HG03097 (cell line): ENCODE measurements at regions not wholly inside any gene's neighbourhood (a gene's known extent, or its start where the extent isn't known, plus 50 kb on each side); places are given as distances from the start of the nearest gene placed in this dataset.
"Not testable (repeated sequence)": the region's sequence is repeated elsewhere in the genome, so short reads cannot be mapped to it uniquely, and the experiment has no call there.

Source experiments
- ATAC-seq: cut with Tn5 transposase; IDR thresholded peaks from one replicate; pipeline ENCODE4 v1.9.1; 2021; ENCODE audit not compliant: unreplicated experiment, low FRiP score

DNA sequence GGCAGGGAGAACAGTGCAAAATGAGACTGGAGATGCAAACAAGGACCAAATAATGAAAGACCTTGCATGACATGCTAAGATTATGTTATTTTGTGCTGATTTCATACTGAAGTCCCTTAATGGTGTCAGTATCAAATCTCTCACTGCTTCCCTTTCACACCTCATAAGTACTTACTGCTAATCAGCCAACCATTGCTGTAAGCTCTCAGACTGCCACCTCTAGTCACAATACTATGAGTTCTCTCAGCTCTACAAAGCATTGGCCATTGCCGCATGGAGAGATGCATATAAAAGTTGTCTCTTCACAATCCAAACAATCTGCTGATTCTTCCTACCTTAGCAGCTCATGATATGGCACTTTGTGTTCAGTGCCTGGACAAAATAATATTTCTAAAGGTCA lies 375.4 kb downstream of the LTN1 start:
- ATAC-seq: no peak

DNA sequence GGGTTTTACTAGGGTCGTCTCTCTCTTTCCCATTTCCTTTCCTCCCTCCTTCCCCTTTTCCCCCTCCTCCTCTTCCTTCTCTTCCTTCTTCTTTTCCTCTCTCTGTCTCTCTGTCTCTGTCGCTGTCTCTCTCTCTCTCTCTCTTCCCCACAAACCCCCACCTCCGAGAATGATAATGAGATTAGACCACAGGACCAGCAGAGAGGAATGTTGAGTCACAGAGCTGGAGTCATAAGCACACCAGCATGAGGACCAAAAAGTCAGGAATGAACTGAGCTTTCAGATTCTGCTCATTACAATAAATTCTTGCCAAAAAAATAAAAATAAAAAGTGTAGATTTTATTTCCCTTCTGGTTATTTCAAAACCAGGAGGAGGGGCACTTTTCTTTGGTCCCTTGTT lies 377.4 kb downstream of the LTN1 start:
- ATAC-seq: no peak

DNA sequence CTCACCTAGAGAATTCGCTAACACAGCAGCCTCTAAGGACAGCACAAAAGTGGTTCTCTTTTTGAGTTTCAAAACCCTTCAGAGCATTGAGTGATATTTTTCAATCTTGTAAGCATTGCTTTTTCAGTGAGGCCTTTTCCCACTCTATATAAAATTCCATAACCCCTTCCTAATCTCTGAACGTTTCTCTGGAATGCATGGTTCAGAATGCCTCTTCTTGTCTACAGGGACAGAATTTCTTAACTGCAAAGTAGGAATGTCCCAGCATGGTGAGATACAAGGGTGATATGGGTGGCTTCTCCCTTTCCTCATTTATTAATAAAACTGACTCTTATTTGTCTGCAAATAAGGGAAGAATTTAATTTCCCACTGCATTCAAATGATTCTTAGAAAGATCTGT lies 377.9 kb downstream of the LTN1 start:
- no peak for ATAC-seq

DNA sequence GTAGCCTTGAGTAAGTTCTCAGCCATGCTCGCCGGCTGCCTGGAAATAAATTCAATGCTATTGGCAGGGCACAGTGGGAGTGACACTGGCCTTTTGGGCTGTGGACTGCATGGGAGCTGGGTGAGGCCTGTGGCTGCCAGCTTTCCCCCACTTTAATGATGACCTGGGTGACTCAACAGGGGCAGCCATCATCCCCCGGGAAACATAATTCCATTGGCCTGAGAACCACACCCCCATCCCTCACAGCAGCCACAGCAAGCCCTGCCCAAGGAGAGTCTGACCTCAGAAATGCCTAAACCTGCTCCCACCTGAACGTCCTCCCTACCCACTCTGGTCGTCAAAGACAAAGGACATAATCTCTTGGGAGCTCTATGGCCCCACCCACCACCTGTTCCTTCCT lies 384.0 kb downstream of the LTN1 start:
- no peak for ATAC-seq

DNA sequence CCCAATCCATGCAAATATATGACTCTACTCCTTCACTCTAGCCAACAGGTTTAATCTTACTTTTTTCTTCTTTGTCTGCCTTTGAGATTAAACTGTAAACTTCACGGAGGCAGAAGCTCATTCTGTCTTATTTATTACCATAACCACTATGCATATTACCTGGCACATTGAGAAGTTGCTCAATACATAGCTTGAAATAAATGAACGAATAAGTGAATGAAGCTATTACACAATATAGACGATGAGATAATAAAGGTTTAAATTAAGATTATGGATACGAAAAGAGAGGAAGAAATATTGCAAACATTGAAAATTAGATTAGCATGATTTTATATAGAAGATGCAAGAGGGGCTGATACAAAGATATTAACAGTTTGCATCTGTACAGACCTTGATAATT lies 385.1 kb downstream of the LTN1 start:
- ATAC-seq: no peak

DNA sequence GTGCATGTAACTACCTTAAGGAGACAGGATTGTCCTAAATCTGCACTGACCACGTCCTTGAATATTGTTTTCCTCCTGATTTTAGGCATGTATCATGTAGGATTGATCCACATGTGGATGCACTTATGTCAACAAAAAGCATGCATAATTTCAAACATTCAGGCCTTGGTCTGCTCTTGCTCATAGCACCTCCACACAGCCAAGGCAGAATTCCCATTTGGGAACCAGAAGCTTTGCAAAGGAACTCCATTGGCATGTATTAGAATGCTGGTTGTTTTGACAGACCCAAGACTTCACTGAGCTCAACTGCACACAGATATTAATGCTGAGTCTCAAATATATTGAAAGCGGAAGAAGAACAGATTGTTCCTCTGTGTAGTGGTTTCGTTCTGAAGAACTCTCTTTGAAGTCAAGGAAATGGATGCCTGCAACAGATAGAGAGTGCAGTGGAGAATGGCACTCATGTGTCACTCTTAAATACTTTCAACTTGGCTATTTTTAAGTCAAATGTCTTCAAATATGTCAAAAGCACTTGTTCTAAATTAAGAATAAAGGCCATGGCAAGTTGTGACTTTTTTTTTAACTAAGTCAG lies 387.6 kb downstream of the LTN1 start:
- peak; percentile 61 for ATAC-seq

DNA sequence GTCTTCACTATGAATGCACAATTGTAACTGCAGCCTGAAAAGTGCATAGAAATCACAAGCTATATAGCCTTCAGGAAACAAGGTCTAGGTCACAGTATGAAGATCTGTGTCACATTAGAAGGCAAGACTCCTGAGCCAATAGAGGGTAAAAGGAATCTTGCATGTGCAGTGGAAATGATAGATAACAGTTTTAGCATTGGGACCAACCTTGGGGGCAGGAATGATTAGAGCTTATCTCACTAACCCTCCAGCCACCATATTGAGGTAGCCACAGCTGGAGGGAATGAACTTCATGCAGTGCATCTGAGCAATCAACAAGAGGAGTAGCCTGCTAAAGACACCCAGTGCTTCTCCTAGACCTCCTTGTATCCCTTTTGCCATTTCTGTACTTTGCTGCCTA lies 390.1 kb downstream of the LTN1 start:
- no peak for ATAC-seq

DNA sequence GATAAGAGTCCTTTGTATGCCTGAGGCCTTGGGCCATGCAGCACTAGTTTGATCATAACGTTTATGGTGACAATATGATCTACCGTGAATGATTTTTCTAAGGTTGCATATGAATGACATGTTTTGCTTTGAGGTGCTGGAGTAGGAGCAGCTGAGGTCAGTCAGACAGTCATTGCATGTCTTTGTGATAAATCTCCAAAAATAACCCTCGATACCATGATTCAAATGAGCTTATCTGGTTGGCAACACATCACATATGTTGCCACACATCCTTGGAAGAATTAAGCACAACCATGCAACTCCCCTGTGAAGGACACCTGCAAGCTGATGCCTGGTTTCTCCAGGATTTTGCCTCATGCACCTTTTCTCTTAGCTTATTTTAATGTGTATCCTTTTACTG lies 394.5 kb downstream of the LTN1 start:
- ATAC-seq: no peak

DNA sequence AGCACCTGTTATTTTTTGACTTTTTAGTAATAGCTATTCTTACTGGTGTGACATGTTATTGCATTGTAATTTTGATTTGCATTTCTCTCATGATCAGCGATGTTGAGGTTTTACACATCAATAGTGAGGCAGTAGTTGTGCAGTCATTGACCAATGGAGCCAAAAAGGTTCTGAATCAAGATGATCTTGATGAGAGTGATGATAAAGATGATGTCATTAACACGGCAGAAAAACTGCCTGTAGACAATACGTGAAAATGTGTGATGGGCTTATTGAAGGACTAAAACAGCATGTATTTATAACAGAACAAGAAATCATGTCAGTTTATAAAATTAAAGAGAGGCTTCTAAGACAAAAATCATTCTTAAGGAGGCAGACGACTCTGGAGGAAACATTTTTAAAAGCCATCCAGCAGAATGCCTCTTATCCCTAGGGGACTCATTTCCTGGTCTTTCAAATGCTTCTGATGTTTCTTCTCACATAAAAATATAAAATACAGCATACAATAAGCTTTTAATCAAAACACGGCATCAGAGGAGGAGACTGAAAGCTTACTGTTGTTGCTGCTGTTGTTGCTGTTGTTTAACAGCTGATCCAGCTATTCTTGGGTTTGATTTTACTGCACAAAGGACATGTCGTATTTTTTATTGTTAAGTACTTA lies 400.3 kb downstream of the LTN1 start:
- no peak for ATAC-seq

DNA sequence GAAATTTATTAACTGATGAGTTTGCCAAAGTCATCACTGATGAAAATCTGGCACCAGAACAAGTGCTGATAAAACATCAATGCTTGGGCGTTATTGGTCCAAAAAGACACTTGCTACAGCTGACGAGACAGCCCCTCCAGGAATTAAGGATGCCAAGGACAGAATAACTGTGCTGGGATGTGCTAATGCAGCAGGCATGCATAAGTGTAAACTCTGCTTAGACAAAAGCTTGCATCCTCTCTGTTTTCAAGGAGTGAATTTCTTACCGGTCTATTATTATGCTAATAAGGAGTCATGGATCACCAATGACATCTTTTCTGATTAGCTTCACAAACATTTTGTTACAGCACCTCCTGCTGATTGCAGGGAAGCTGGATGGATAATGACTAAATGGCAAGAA lies 402.0 kb downstream of the LTN1 start:
- ATAC-seq: no peak

DNA sequence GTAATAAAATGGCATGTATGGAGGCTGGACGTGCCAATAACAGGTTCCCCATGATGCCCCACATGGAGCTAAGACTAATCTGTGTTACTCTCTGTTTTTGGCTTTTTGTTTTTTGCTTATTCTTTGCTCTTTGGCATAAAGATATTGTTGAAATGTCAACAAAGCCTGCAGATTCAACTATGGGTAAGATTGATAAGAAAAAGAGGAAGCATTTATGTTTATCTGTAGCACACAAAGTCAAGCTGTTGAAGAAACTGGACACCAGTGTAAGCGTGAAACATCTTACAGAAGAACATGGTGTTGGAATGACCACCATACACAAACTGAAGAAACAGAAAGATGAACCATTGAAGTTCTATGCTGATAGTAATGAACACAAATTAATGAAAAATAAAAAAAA lies 402.7 kb downstream of the LTN1 start:
- ATAC-seq: no peak

DNA sequence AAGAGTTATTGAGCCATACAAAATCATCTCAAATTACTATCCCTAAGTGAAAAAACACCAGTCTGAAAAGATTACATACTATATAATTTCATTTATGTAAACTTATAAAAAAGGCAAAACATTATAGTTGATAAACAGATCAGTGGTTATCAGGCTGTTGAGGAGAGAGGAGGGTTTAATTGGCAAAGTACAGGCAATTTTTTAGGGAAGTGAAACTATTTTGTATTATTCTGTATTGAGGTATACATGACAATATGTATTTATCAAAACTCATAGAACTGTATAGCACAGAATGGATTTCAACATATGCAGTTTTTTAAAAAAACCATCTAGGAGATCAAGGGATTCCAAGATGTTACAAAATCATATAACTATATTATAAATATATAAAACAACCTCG lies 403.7 kb downstream of the LTN1 start:
- ATAC-seq: no peak

DNA sequence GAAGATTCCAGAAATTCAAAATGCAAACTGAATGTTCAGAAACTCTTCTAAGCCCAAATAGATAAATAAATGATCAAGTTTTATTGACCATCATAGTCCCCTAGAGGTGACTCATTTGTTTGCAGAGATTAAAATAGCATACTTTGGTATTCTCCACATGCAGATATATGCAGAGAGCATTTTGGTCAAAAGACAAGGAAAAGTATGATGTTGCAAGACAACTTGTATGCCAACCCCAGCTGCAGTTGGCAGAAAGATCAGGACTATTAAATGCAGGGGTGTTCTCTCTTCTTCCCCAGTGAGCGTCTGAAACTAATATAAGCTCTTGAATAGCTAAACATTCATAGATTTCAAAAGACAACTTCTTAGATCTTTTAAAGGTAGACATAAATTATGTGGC lies 404.9 kb downstream of the LTN1 start:
- no peak for ATAC-seq

DNA sequence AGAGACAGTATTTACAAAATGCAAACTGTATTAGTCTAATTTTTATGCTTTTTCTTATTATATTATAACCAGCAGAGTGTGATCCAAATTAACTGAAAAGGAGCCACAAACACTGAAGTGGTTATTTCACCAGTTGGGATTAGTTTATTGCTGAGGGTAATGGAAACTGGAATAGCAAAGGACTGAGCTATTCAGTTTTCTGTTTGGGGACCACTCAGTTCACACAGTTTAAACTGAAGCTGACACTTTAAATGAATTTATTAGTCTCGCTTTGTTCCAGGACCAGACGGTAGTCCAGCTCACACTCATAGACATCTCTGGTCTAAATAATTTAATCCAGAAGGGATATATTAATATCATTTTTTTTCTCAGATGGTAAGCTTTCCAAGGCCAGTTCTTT lies 410.7 kb downstream of the LTN1 start:
- no peak for ATAC-seq

DNA sequence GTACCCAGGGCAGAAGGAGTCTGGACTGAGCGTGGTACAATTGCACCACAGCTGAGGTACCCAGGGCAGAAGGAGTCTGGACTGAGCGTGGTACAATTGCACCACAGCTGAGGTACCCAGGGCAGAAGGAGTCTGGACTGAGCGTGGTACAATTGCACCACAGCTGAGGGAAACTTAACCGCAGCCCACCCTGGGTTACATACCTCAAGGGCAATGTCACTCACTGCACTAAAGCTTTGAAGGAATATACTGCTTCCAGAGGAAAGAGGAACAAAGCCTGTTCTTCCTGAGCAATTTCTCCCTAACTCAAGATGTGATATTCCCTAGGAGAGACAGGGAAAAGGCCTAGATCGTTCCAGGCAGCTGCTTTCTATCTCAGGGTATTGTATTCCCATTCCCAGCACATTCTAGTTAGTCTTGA lies 411.4 kb downstream of the LTN1 start:
- not testable (repeated sequence) for ATAC-seq

DNA sequence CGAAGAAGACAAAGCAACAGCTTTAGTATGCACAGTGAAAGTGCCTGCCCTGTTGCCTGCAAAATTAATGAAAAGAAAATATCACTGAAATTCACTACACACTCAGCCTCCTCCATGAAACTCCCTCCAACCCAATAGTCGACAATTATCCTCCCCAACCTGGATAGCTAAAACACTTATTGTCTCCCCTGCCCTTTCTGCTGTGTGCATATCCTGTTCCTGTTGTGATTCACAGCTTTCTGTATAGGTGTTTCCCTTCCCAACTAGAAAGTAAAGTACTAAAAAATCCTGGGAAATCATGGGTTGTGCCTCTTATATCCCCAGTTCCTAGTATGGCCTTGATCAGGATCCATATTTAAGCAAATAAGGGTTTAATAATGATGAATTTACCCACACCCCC lies 412.1 kb downstream of the LTN1 start:
- no peak for ATAC-seq

DNA sequence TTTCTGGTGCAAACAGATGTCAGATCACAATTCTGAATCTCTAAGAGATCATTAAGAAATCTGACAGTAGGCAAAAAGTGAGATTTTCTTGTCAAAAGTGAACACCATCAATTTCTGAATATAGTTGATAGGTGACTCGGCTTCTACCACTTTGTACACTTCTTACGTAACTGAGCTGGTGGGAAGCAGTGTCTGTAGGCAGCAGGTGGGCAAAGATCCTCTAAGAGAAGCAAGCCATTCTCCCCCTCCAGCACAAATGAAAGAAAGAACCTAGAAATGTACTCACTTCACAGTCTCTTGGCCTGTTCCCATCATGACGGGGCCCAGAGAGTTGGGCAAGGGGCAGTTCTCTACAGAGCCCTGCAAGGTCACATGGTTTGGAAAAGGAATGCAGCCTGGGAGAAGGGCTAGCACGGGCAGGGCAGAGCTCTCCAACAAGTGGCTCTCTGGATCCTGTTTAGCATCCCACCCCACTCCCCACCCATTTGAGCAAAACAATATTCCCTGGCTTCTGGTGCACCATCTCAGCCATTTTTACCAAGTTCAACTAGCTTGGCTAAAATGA lies 412.6 kb downstream of the LTN1 start:
- no peak for ATAC-seq

DNA sequence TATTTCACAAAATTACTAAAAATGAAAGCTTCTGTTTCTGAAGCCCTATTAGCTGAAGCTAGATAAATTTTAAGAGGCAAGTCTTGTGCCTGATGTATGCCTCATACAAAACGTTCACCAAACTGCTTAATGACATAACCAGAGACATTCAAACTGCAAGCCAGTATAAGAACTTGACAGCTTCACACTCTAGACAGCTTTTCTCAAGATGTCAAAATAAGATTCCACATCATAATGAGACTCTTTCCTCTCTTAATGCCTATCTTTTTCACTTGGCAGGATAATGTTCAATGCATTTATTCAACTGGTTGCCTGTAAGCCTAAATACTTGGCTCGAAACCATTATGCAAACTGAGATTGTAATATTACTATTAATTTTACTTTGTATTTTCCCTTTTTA lies 424.0 kb downstream of the LTN1 start:
- ATAC-seq: no peak

DNA sequence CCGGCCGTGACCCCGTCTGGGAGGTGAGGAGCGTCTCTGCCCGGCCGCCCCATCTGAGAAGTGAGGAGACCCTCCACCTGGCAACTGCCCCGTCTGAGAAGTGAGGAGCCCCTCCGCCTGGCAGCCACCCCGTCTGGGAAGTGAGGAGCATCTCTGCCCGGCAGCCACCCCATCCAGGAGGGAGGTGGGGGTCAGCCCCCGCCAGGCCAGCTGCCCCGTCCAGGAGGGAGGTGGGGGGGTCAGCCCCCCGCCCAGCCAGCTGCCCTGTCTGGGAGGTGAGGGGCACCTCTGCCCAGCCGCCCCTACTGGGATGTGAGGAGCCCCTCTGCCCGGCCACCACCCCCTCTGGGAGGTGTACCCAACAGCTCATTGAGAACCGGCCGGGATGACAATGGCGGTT lies 428.7 kb downstream of the LTN1 start:
- not testable (repeated sequence) for ATAC-seq

DNA sequence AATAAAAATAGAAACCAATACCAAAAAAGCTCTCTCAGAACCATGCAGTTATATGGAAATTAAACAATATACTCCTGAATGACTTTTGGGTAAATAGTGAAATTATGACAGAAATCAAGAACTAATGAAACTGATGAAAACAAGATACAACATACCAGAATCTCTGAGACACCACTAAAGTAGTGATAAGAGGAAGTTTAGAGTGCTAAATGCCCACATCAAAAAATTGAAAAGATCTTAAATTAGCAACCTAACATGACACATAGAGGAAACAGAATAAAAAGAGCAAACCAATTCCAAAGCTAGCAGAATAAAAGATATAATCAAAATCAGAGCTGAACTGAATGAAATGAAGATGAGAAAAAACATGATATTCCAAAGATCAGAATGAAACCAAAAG lies 430.9 kb downstream of the LTN1 start:
- no peak for ATAC-seq

DNA sequence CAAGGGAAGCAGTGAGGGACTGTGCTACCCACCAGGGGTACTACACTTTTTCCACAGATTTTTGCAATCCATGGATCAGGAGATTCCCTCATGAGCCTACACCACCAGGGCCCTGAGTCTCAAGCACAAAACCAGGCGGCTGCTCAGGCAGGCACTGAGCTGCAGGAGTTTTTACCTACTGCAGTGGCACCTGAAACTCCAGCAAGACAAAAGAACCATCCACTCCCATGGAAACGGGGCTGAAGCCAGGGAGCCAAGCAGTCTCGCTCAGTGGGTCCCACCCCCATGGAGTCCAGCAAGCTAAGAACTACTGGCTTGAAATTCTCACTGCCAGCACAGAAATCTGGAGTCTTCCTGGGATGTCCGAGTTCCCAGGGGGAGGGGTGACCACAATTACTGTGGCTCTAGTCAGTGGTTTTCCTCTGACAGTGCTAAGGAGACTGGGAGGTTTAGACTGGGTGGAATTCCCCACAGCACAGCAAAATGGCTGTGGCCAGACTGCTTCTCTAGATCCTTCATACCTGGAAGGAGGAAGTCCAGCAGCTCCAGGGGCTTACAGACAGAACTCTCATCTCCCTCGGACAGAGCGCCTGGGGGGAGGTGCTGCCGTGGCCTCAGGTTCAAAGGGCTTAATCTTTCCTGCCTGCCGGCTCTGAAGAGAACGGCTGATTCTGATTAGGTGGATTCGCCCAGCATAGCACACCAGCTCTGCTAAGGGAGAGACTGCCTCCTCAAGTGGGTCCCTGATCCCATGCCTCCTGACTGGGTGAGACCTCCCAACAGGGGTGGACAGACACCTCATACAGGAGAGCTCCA lies 437.8 kb downstream of the LTN1 start:
- ATAC-seq: no peak
